ENCODE measurements at regions not wholly inside any gene's neighbourhood (a gene's known extent, or its start where the extent isn't known, plus 50 kb on each side); places are given as distances from the start of the nearest gene placed in this dataset.

DNA sequence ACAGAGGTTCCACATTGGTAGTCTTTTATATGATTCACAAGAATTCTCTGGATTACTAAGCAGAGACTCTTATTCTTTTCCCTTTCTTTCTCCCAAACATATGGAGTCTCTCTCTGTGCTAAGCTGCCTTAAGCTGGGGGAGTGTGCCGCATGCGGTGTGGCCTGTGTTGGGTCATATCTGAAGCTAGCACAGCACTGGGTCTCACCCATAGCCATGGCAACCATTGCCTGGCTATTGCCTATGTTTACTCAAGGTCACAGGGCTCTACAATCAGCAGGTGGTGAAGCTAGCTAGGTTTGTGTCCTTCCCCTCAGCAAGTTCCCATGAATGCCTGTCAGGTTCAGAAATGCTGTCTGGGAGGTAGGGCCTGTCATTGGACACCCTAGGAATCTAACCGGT is 73.6 kb upstream of the ZRANB2 start:
- Mint-ChIP-seq H3K9me3 (peaks cover 6 to 13% of the 10 kb centered on the region in 2 donors), H3K36me3 (ENCODE audit: insufficient read depth in 2 of 2) (no peaks in the 10 kb centered on the region), H3K27me3 (ENCODE audit: low read depth) (no peaks in the 10 kb centered on the region), H3K27ac (no peak overlapping the region), H3K4me1 (ENCODE audit: low read depth) (no peaks in the 10 kb centered on the region), H3K4me3 (no peak overlapping the region)
- DNase-seq: no peak
- no peak for ATAC-seq (replicated peaks in 1 of 2)

DNA sequence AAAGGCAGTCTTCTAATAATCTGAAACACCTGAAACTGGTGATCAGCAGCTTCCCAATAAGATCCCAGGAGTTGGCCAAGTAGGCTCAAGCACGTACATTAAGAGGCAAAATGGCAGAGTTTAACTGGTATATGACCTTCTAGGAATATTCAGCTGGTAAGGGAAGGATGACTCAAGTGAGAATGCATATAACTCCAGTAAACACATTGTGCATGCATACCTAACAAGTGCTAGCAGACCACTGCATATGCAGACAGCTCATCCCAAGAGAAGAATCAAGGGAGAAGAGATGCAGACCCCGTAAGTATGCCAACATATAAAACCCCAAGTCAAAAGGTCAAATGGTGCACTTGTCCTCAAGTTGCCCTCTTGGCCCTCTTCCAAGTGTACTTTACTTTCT is 73.0 kb upstream of the ZRANB2 start:
- no peak overlapping the region for H3K4me3 Mint-ChIP-seq
- H3K27ac Mint-ChIP-seq: no peak overlapping the region

GRCh38 chr1:71147637-71148360 is 67.0 kb upstream of the ZRANB2 start:
- ATAC-seq (replicated peaks in 1 of 2) (no peak), DNase-seq (no peak)
- peaks cover 7 to 14% of the 10 kb centered on the region in 2 donors for H3K9me3 Mint-ChIP-seq
- H3K27me3 Mint-ChIP-seq (ENCODE audit: low read depth): no peaks in the 10 kb centered on the region
- H3K4me1 Mint-ChIP-seq (ENCODE audit: low read depth): no peaks in the 10 kb centered on the region
- H3K36me3 Mint-ChIP-seq (ENCODE audit: insufficient read depth in 2 of 2): peaks cover 1 to 2% of the 10 kb centered on the region in 2 donors
- H3K27ac Mint-ChIP-seq: no peak overlapping the region
- H3K4me3 Mint-ChIP-seq: no peak overlapping the region

More for the DNA sequence above, 73.0 kb upstream of the ZRANB2 start:
- no peaks in the 10 kb centered on the region for H3K4me1 Mint-ChIP-seq (ENCODE audit: low read depth)
- H3K9me3 Mint-ChIP-seq: peaks cover 6 to 13% of the 10 kb centered on the region in 2 donors
- ATAC-seq (replicated peaks in 1 of 2) (no peak), DNase-seq (no peak)
- no peaks in the 10 kb centered on the region for H3K27me3 Mint-ChIP-seq (ENCODE audit: low read depth)
- H3K36me3 Mint-ChIP-seq (ENCODE audit: insufficient read depth in 2 of 2): peaks cover 0 to 1% of the 10 kb centered on the region in 2 donors

DNA sequence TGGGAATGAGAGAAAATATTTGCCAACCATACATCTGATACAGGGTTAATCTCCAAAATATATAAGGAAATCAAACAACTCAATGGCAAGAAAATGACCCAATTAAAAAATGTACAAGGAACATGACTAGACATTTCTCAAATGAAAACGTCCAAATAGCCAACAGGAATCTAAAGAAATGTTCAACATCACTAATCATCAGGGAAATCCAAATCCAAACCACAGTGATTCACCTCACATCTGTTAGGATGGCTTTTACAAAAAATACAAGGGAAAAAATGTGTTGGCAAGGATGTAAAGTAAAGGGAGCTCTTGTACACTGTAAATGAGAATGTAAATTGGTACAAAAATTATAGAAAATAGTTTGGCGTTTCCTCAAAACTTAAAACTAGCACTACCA is 54.7 kb upstream of the ZRANB2 start:
- H3K4me3 Mint-ChIP-seq: no peak overlapping the region
- no peaks in the 10 kb centered on the region for H3K27me3 Mint-ChIP-seq (ENCODE audit: low read depth)
- H3K36me3 Mint-ChIP-seq (ENCODE audit: insufficient read depth in 2 of 2): peaks cover 4 to 5% of the 10 kb centered on the region in 2 donors
- no peak overlapping the region for H3K27ac Mint-ChIP-seq
- peaks cover 16 to 24% of the 10 kb centered on the region in 2 donors for H3K9me3 Mint-ChIP-seq
- H3K4me1 Mint-ChIP-seq (ENCODE audit: low read depth): no peaks in the 10 kb centered on the region
- DNase-seq (no peak), ATAC-seq (replicated peaks in 1 of 2) (no peak)

All from activated T-cell treated with anti-CD3 and anti-CD28 coated beads, Interleukin-2, amount 50 U/mL, for 72 hours (primary cell).